ENCODE measurements at regions not wholly inside any gene's neighbourhood (a gene's known extent, or its start where the extent isn't known, plus 50 kb on each side); places are given as distances from the start of the nearest gene placed in this dataset.

GRCh38 chr2:220043155-220043989 lies 415.9 kb downstream of the SLC4A3 start:
- TF ChIP-seq POLR2AphosphoS5 (IDR thresholded peaks at IDR 0.05) (no peak), MXI1 (conservative IDR thresholded peaks at IDR 0.05; ENCODE audit: poor library complexity, severe bottlenecking) (no peak), RAD21 (conservative IDR thresholded peaks at IDR 0.05) (no peak), EZH2 (IDR thresholded peaks at IDR 0.05; ENCODE audit: borderline replicate concordance, insufficient read depth, low read length, poor library complexity, severe bottlenecking) (no peak), REST (IDR thresholded peaks at IDR 0.05; ENCODE audit: borderline replicate concordance) (no peak)
- TF ChIP-seq, protein P1, sequence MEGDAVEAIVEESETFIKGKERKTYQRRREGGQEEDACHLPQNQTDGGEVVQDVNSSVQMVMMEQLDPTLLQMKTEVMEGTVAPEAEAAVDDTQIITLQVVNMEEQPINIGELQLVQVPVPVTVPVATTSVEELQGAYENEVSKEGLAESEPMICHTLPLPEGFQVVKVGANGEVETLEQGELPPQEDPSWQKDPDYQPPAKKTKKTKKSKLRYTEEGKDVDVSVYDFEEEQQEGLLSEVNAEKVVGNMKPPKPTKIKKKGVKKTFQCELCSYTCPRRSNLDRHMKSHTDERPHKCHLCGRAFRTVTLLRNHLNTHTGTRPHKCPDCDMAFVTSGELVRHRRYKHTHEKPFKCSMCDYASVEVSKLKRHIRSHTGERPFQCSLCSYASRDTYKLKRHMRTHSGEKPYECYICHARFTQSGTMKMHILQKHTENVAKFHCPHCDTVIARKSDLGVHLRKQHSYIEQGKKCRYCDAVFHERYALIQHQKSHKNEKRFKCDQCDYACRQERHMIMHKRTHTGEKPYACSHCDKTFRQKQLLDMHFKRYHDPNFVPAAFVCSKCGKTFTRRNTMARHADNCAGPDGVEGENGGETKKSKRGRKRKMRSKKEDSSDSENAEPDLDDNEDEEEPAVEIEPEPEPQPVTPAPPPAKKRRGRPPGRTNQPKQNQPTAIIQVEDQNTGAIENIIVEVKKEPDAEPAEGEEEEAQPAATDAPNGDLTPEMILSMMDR (IDR thresholded peaks at IDR 0.05; ENCODE audit: poor library complexity, severe bottlenecking), result no peak
